ENCODE measurements at regions not wholly inside any gene's neighbourhood (a gene's known extent, or its start where the extent isn't known, plus 50 kb on each side); places are given as distances from the start of the nearest gene placed in this dataset.
A peak's percentile ranks its signal among the peaks of the same experiment; 100 is the strongest.

GRCh38 chr11:86726770-86727504 is 54.5 kb upstream of the ME3 start:
- no peak for DNase-seq (ENCODE audit: low read depth)

GRCh38 chr11:86726118-86726753 is 53.8 kb upstream of the ME3 start:
- peak; percentile 93 for DNase-seq (ENCODE audit: low read depth)

- DNase-seq (ENCODE audit: low read depth), result no peak
Measured at GRCh38 chr11:86724137-86724536, 51.7 kb upstream of the ME3 start.

- no peak for DNase-seq (ENCODE audit: low read depth)
Measured at GRCh38 chr11:86723281-86723680, 50.9 kb upstream of the ME3 start.

- no peak for DNase-seq (ENCODE audit: low read depth)
Measured at GRCh38 chr11:86722748-86723147, 50.3 kb upstream of the ME3 start.
